Activated naive CD8-positive, alpha-beta T cell treated with anti-CD3 and anti-CD28 coated beads for 36 hours (primary cell): ENCODE measurements at regions not wholly inside any gene's neighbourhood (a gene's known extent, or its start where the extent isn't known, plus 50 kb on each side); places are given as distances from the start of the nearest gene placed in this dataset.
A peak's percentile ranks its signal among the peaks of the same experiment; 100 is the strongest.
"Not testable (repeated sequence)": the region's sequence is repeated elsewhere in the genome, so short reads cannot be mapped to it uniquely, and the experiment has no call there.

Experiments used
- DNase-seq: peaks from one replicate; pipeline ENCODE4 v3.0.0; 2021
- H3K27ac Mint-ChIP-seq: one replicate; pipeline ENCODE4 v1.8.0; 2022; ENCODE audit warnings: mild to moderate bottlenecking, moderate library complexity, mixed read lengths
- H3K27me3 Mint-ChIP-seq: one replicate; pipeline ENCODE4 v1.8.0; 2022; ENCODE audit warnings: mild to moderate bottlenecking, mixed read lengths
- H3K36me3 Mint-ChIP-seq: one replicate; pipeline ENCODE4 v1.8.0; 2021; ENCODE audit warnings: mild to moderate bottlenecking, mixed read lengths
- H3K4me1 Mint-ChIP-seq: one replicate; pipeline ENCODE4 v1.8.0; 2021; ENCODE audit warnings: mixed read lengths
- H3K4me3 Mint-ChIP-seq: one replicate; pipeline ENCODE4 v1.8.0; 2022; ENCODE audit warnings: mild to moderate bottlenecking, moderate library complexity, mixed read lengths
- H3K9me3 Mint-ChIP-seq: one replicate; pipeline ENCODE4 v1.8.0; 2022; ENCODE audit warnings: mixed read lengths

DNA sequence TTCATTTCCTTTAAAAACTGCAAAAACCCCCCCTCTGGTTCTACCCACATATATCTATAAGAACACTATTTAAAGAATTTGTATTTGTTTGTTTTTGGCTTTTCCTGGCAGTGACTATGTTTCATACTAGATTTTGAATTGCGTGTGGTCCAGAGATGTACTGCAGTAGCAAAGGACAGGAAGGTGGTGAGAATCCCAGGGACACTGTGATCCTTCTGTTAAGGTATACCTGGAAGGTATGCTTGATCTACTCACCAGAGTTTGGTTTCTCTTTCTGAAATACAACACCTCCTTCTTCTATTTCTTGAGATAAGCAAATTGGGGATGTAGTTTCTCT, 129.6 kb upstream of the RASGEF1B start:
- no peak for DNase-seq
- Mint-ChIP-seq H3K27me3 (no peaks in the 10 kb centered on the region), H3K27ac (no peak overlapping the region), H3K9me3 (no peaks in the 10 kb centered on the region), H3K4me3 (no peak overlapping the region), H3K36me3 (no peaks in the 10 kb centered on the region), H3K4me1 (peaks cover 9% of the 10 kb centered on the region)

GRCh38 chr4:81600520-81601357, 129.0 kb upstream of the RASGEF1B start:
- Mint-ChIP-seq H3K4me1 (peaks cover 10% of the 10 kb centered on the region), H3K4me3 (no peak overlapping the region), H3K9me3 (no peaks in the 10 kb centered on the region), H3K27me3 (no peaks in the 10 kb centered on the region), H3K27ac (no peak overlapping the region), H3K36me3 (no peaks in the 10 kb centered on the region)
- DNase-seq: no peak

DNA sequence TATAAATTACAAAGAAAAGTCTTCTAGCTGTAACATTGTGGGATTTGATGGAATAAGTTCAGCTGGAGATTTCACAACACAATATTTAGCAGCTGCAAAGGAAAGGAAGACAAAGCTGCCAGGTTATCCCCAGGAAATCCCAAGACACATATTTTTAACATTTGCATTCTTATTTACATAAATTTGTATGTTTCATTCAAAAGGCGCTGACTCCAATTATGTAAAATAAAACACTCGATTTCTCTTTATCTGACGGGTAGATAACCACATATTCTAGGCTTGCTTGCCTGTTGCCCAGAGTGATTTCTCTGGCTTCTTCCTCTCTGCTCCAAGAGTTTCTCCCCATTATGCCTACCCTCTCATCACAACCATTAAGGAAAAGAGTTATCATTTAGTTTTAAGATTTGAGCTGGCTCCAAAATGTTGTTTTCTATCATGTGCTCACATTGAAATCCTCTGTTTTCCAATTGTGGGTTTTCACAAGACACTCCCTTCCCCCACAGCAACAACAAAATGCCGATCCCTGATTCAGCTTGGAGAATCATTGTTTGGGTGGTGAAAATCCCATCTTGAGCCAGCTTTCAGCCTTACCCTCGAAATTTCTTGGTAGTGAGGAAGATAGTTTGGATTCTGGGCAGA, 128.2 kb upstream of the RASGEF1B start:
- Mint-ChIP-seq H3K4me3 (no peak overlapping the region), H3K27ac (no peak overlapping the region), H3K36me3 (no peaks in the 10 kb centered on the region), H3K27me3 (no peaks in the 10 kb centered on the region), H3K9me3 (no peaks in the 10 kb centered on the region), H3K4me1 (peaks cover 5% of the 10 kb centered on the region)
- no peak for DNase-seq

DNA sequence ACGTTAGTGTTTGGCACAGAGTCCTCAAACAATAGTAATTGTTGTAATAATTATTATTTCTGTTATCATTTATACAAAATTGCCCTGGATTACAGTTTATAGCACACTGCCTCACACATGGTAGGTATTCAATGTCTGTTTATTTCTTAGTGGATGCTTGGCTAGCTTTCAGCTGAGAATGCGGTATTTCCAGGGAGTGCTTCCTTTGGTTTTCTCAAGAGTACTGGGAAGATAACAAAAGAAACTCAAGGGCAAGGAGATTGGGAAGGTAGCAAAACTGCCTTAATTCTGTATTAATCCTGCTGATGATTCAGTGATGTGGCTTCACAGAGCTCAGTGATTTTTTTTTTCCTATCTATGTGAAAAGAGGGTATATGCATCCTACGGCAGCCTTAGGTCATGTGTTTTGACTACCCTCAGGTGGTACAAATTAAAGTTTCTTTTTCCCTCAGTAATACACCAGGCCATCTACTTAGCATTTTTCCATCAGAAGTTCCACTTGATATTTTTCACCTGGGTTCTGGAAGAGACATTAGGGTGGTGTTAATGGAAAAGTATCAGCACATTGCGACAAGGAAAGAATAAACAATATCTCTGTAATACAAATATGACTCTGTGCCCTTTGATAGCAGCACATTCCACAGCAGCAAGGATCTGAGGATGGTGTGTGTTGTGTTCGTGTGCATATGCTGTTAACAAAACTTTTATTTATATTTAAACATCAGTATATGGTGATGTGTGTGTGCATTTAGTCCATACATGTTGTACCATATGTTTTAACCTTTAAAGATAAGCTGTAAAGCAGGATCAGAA, 124.3 kb upstream of the RASGEF1B start:
- Mint-ChIP-seq H3K4me1 (peaks cover 10% of the 10 kb centered on the region), H3K27me3 (no peaks in the 10 kb centered on the region)

DNA sequence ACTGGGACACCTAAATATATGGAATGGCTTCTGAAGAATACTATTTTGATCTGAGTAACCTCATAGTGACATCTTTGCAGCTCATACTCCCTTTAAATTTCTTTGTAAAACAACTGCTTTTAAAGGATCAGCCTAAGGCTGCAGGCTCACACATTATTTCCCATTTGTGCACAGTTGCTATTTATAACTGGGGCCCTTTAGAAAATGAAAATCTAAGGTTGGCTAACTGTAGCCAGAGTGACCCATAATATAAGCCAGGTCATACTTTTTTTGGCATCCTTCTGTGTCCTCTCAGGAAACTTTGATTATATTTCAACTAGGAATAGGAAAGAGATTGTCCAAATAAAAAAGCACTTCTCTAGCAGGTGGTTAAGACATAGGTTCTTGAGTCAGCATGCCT, 123.6 kb upstream of the RASGEF1B start:
- Mint-ChIP-seq H3K27me3 (no peaks in the 10 kb centered on the region), H3K9me3 (no peaks in the 10 kb centered on the region), H3K4me3 (no peak overlapping the region), H3K27ac (no peak overlapping the region), H3K36me3 (no peaks in the 10 kb centered on the region), H3K4me1 (peaks cover 15% of the 10 kb centered on the region)
- DNase-seq: no peak

More for the DNA sequence above, 124.3 kb upstream of the RASGEF1B start:
- DNase-seq: no peak
- Mint-ChIP-seq H3K9me3 (no peaks in the 10 kb centered on the region), H3K4me3 (no peak overlapping the region), H3K27ac (no peak overlapping the region), H3K36me3 (no peaks in the 10 kb centered on the region)

DNA sequence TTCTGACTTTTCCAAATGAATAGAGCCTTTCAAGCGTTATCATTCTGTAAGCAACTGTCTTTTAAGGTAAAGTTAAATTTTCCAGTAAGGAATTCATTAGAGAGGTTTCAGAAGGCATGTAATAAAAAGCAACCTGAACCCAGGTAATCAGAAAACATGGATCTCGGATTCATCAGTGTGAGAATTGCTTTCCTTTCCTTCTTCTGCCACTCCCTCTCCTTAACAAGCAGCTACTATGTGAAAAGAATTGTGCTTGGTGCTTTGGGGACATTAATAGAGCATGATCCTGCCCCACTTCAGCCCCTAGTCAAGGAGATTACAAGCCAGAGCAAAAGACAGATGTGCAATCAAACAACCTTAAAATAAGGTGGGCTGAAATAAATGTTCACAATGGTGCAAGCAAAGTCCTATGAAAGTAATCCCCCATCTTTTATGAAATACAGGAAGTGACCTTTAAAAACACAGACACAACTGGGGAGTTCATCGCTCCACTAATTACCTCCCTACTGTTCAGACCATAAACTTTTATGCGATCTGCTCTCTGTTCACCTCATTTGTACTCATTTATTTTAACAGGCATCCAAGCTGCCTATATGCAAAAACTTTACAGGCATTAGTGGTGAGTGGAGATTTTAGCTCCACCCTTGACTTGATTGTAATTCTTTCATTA, 122.9 kb upstream of the RASGEF1B start:
- H3K9me3 Mint-ChIP-seq: no peaks in the 10 kb centered on the region
- no peaks in the 10 kb centered on the region for H3K36me3 Mint-ChIP-seq
- H3K4me1 Mint-ChIP-seq: peaks cover 20% of the 10 kb centered on the region
- no peak overlapping the region for H3K4me3 Mint-ChIP-seq
- DNase-seq: no peak
- no peak overlapping the region for H3K27ac Mint-ChIP-seq
- no peaks in the 10 kb centered on the region for H3K27me3 Mint-ChIP-seq

- no peak for DNase-seq
- Mint-ChIP-seq H3K27ac (no peak overlapping the region), H3K4me3 (no peak overlapping the region), H3K27me3 (no peaks in the 10 kb centered on the region), H3K9me3 (no peaks in the 10 kb centered on the region), H3K36me3 (no peaks in the 10 kb centered on the region), H3K4me1 (peaks cover 28% of the 10 kb centered on the region)
Observed at GRCh38 chr4:81592701-81593100, 121.0 kb upstream of the RASGEF1B start.

GRCh38 chr4:81590596-81590995, 118.9 kb upstream of the RASGEF1B start:
- Mint-ChIP-seq H3K9me3 (no peaks in the 10 kb centered on the region), H3K27ac (no peak overlapping the region), H3K36me3 (no peaks in the 10 kb centered on the region), H3K4me1 (peaks cover 22% of the 10 kb centered on the region), H3K4me3 (no peak overlapping the region), H3K27me3 (no peaks in the 10 kb centered on the region)
- no peak for DNase-seq

GRCh38 chr4:81589262-81589661, 117.6 kb upstream of the RASGEF1B start:
- H3K27me3 Mint-ChIP-seq: no peaks in the 10 kb centered on the region
- H3K4me3 Mint-ChIP-seq: no peak overlapping the region
- no peak for DNase-seq

GRCh38 chr4:81586706-81587105, 115.0 kb upstream of the RASGEF1B start:
- no peaks in the 10 kb centered on the region for H3K9me3 Mint-ChIP-seq
- DNase-seq: no peak

More at GRCh38 chr4:81589262-81589661, 117.6 kb upstream of the RASGEF1B start:
- no peaks in the 10 kb centered on the region for H3K36me3 Mint-ChIP-seq
- peak overlapping the region; percentile 27 for H3K27ac Mint-ChIP-seq
- no peaks in the 10 kb centered on the region for H3K9me3 Mint-ChIP-seq
- peaks cover 20% of the 10 kb centered on the region for H3K4me1 Mint-ChIP-seq

DNA sequence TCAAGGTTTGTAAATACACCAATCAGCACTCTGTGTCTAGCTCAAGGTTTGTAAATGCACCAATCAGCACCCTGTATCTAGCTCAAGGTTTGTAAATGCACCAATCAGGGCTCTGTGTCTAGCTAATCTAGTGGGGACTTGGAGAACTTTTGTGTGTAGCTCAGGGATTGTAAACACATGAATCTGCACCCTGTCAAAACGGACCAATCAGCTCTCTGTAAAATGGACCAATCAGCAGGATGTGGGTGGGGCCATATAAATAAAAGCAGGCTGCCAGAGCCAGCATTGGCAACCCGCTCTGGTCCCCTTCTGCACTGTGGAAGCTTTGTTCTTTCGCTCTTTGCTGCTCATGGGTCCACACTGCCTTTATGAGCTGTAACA, 109.3 kb upstream of the RASGEF1B start:
- H3K27ac Mint-ChIP-seq, H3K9me3 Mint-ChIP-seq, H3K36me3 Mint-ChIP-seq, H3K27me3 Mint-ChIP-seq, DNase-seq, H3K4me3 Mint-ChIP-seq, H3K4me1 Mint-ChIP-seq: not testable (repeated sequence)

More at GRCh38 chr4:81586706-81587105, 115.0 kb upstream of the RASGEF1B start:
- H3K27ac Mint-ChIP-seq: no peak overlapping the region
- no peaks in the 10 kb centered on the region for H3K36me3 Mint-ChIP-seq
- peaks cover 18% of the 10 kb centered on the region for H3K4me1 Mint-ChIP-seq
- H3K27me3 Mint-ChIP-seq: no peaks in the 10 kb centered on the region
- H3K4me3 Mint-ChIP-seq: no peak overlapping the region

DNA sequence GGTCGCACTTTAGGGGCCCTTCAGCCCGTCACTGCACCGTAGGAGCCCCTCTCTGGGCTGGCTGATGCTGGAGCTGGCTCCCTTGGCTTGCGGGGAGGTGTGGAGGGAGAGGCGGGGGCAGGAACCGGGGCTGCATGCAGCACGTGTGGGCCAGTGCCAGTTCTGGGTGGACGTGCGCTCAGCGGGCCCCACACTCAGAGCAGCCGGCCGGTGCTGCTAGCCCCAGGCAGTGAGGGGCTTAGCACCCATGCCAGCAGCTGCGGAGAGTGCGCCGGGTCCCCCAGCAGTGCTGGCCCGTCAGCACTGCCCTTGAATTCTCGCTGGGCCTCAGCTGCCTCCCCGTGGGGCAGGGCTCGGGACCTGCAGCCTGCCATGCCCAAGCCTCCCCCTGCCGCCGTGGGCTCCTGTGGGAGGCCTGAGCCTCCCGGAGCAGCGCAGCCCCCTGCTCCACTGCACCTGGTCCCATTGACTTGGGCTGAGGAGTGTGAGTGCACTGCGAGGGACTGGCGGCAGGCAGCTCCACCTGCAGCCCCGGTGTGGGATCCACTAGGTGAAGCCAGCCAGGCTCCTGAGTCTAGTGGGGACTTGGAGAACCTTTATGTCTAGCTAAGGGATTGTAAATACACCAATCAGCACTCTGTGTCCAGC, 108.8 kb upstream of the RASGEF1B start:
- Mint-ChIP-seq H3K27me3 (no peaks in the 10 kb centered on the region), H3K9me3 (no peaks in the 10 kb centered on the region), H3K4me3 (no peak overlapping the region), H3K4me1 (no peaks in the 10 kb centered on the region), H3K36me3 (no peaks in the 10 kb centered on the region), H3K27ac (no peak overlapping the region)
- no peak for DNase-seq

DNA sequence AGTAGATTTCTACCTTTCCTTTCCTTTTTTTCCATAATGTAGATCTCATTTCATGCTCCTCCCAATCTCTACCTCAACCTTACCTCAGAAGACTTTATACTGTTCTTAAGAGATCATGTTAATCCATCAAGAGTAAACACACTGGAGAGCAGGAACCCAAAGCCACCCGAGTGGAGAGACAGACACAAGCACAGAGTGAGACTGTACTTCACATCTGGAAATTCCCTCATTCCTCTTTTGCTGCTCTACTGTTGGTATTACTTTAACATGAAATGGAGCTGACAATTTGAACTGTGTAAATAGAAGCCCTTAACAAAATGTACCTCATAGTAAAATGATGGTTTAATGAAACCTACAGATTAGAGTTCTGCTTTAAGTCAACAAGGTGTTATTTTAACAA, 105.7 kb upstream of the RASGEF1B start:
- H3K27ac Mint-ChIP-seq: no peak overlapping the region
- no peak overlapping the region for H3K4me3 Mint-ChIP-seq
- no peak for DNase-seq
- H3K4me1 Mint-ChIP-seq: no peaks in the 10 kb centered on the region
- no peaks in the 10 kb centered on the region for H3K36me3 Mint-ChIP-seq
- no peaks in the 10 kb centered on the region for H3K9me3 Mint-ChIP-seq
- H3K27me3 Mint-ChIP-seq: no peaks in the 10 kb centered on the region

GRCh38 chr4:81574991-81575390, 103.3 kb upstream of the RASGEF1B start:
- H3K27me3 Mint-ChIP-seq: no peaks in the 10 kb centered on the region
- no peak for DNase-seq
- no peaks in the 10 kb centered on the region for H3K36me3 Mint-ChIP-seq
- H3K27ac Mint-ChIP-seq: no peak overlapping the region
- no peak overlapping the region for H3K4me3 Mint-ChIP-seq
- H3K9me3 Mint-ChIP-seq: no peaks in the 10 kb centered on the region
- H3K4me1 Mint-ChIP-seq: no peaks in the 10 kb centered on the region
